Epithelial cell of esophagus (primary cell): ENCODE measurements at regions not wholly inside any gene's neighbourhood (a gene's known extent, or its start where the extent isn't known, plus 50 kb on each side); places are given as distances from the start of the nearest gene placed in this dataset.

ENCODE experiments used
- DNase-seq: peaks from one replicate; pipeline ENCODE4 v3.0.0; 2010; ENCODE audit warnings: low read depth
- H3K4me3 ChIP-seq: 2 replicates; pipeline ENCODE4 v1.5.1; 2011; ENCODE audit warnings: mild to moderate bottlenecking, low read length, control low read depth
- CTCF ChIP-seq: IDR thresholded peaks from 2 replicates; pipeline ENCODE4 v1.5.1; 2011; ENCODE audit warnings: low read depth, mild to moderate bottlenecking, low read length, control low read depth, inconsistent platforms; ENCODE audit not compliant: insufficient read depth; ENCODE audit errors: missing control alignments

- no peak overlapping the region for H3K4me3 ChIP-seq
- no peak for DNase-seq
- no peak for TF ChIP-seq CTCF
Observed at GRCh38 chr1:105909811-105910210, 1146.7 kb upstream of the PRMT6 start.

GRCh38 chr1:105914403-105914802 is 1142.1 kb upstream of the PRMT6 start:
- no peak for TF ChIP-seq CTCF
- H3K4me3 ChIP-seq, result no peak overlapping the region

GRCh38 chr1:105934806-105935205 is 1121.7 kb upstream of the PRMT6 start:
- H3K4me3 ChIP-seq, result no peak overlapping the region
- no peak for TF ChIP-seq CTCF
- no peak for DNase-seq

More at GRCh38 chr1:105914403-105914802, 1142.1 kb upstream of the PRMT6 start:
- no peak for DNase-seq

GRCh38 chr1:105964879-105965278 is 1091.6 kb upstream of the PRMT6 start:
- no peak overlapping the region for H3K4me3 ChIP-seq
- no peak for TF ChIP-seq CTCF
- DNase-seq, result no peak

GRCh38 chr1:105997516-105997915 is 1059.0 kb upstream of the PRMT6 start:
- no peak for TF ChIP-seq CTCF
- no peak overlapping the region for H3K4me3 ChIP-seq
- DNase-seq, result no peak

- TF ChIP-seq CTCF, result peak; percentile 6
- no peak overlapping the region for H3K4me3 ChIP-seq
- DNase-seq, result peak; percentile 12
Observed at GRCh38 chr1:106022312-106022902, 1034.1 kb upstream of the PRMT6 start.

GRCh38 chr1:106027871-106028270 is 1028.6 kb upstream of the PRMT6 start:
- no peak for DNase-seq
- no peak for TF ChIP-seq CTCF
- H3K4me3 ChIP-seq, result no peak overlapping the region
